ENCODE measurements at regions not wholly inside any gene's neighbourhood (a gene's known extent, or its start where the extent isn't known, plus 50 kb on each side); places are given as distances from the start of the nearest gene placed in this dataset.

GRCh38 chr4:152109531-152110509 lies 349.0 kb upstream of the GATB start:
- no peak for DNase-seq

- DNase-seq = no peak
Measured at GRCh38 chr4:152107736-152108500, 347.1 kb upstream of the GATB start.

GRCh38 chr4:152106781-152107321 lies 346.0 kb upstream of the GATB start:
- DNase-seq = no peak

GRCh38 chr4:152106113-152106763 lies 345.4 kb upstream of the GATB start:
- peak in 1 of 2 experiments; percentile 35 for DNase-seq

- no peak for DNase-seq
Measured at GRCh38 chr4:152104901-152105357, 344.1 kb upstream of the GATB start.

- DNase-seq = no peak
Measured at GRCh38 chr4:152104356-152104755, 343.5 kb upstream of the GATB start.

GRCh38 chr4:152103181-152103901 lies 342.5 kb upstream of the GATB start:
- no peak for DNase-seq

- peak in 1 of 2 experiments; percentile 37 for DNase-seq
Measured at GRCh38 chr4:152102436-152103000, 341.7 kb upstream of the GATB start.

GRCh38 chr4:152101556-152102435 lies 341.0 kb upstream of the GATB start:
- DNase-seq = peak in 1 of 2 experiments; percentile 33

- DNase-seq = peak; percentile 73 to 78
Measured at GRCh38 chr4:152100379-152101201, 339.8 kb upstream of the GATB start.

- peak in 1 of 2 experiments; percentile 31 for DNase-seq
Measured at GRCh38 chr4:152099981-152100378, 339.2 kb upstream of the GATB start.

GRCh38 chr4:152099555-152099954 lies 338.7 kb upstream of the GATB start:
- DNase-seq = no peak

GRCh38 chr4:152099061-152099425 lies 338.2 kb upstream of the GATB start:
- no peak for DNase-seq

- DNase-seq = peak in 1 of 2 experiments; percentile 25
Measured at GRCh38 chr4:152098365-152099060, 337.7 kb upstream of the GATB start.

- DNase-seq = no peak
Measured at GRCh38 chr4:152097371-152097770, 336.6 kb upstream of the GATB start.

GRCh38 chr4:152095701-152096070 lies 334.9 kb upstream of the GATB start:
- no peak for DNase-seq

- no peak for DNase-seq
Measured at GRCh38 chr4:152094970-152095700, 334.3 kb upstream of the GATB start.

- DNase-seq = no peak
Measured at GRCh38 chr4:152091405-152091804, 330.6 kb upstream of the GATB start.
